ENCODE measurements at regions not wholly inside any gene's neighbourhood (a gene's known extent, or its start where the extent isn't known, plus 50 kb on each side); places are given as distances from the start of the nearest gene placed in this dataset.

DNA sequence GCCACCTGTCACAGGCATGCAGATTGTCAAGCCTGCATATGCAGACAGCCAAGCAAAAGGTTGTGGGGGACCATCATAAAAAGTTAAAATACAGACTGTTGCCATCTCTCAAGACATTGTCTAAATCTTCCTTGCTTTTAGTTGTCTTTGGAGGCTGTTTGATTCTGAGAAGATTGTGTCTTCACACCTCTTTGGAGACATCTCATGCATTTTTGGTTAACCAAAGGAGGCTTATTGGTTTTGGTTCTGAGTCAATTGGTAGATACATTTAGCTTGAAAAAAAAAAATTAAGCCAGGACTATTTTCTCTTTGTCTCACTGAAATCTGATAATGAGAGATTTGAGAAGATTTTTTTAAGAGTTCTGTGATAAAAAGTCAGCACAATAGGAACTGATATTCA is 217.6 kb downstream of the LYPLAL1 start:
- TF ChIP-seq CTCF (IDR thresholded peaks at IDR 0.05; ENCODE audit: insufficient read depth, low read length, poor library complexity, severe bottlenecking) (no peak), EZH2phosphoT487 (conservative IDR thresholded peaks at IDR 0.05; ENCODE audit: low read length) (no peak)
